Panc1 (cell line): ENCODE measurements at regions not wholly inside any gene's neighbourhood (a gene's known extent, or its start where the extent isn't known, plus 50 kb on each side); places are given as distances from the start of the nearest gene placed in this dataset.

Experiments used
- ATAC-seq: fragments of 200-7000 bp; cut with Tn5 transposase; 2 replicates; pipeline ENCODE4 v1.9.1; 2020; ENCODE audit warnings: mild to moderate bottlenecking, moderate library complexity
- BruUV-seq: library from RNA; stranded (reverse); fragments of 400-500 nt; replicated peaks from 2 replicates; lab custom pipeline; 2021; lab: Mats Ljungman, UMichigan
- CTCF ChIA-PET: fragments of 300-600 bp; sonication (Branson Sonifier 250); formaldehyde crosslinking; loops from one replicate; lab custom pipeline; 2022; ENCODE audit warnings: antibody characterized with exemption; lab: Charles Lee
- POLR2A ChIA-PET: fragments of 300-600 bp; sonication (Branson Sonifier 250); formaldehyde crosslinking; loops from one replicate; lab custom pipeline; 2022; ENCODE audit warnings: antibody characterized with exemption; lab: Charles Lee
- DNase-seq: peaks from one replicate; pipeline ENCODE4 v3.0.0-alpha.2; 2010; ENCODE audit warnings: low read depth, low spot score
- H3K27ac ChIP-seq: 2 replicates; pipeline ENCODE4 v1.5.1; 2011; ENCODE audit warnings: mild to moderate bottlenecking, low read length, inconsistent platforms
- H3K27me3 ChIP-seq: fragments of 200-500 bp; sonication (Bioruptor generic); 2 replicates; pipeline ENCODE4 v1.6.0; 2014; ENCODE audit warnings: low read length, inconsistent platforms; ENCODE audit not compliant: control insufficient read depth, insufficient read depth
- H3K36me3 ChIP-seq: fragments of 200-500 bp; sonication (Bioruptor generic); 2 replicates; pipeline ENCODE4 v1.5.1; 2014; ENCODE audit warnings: inconsistent platforms, mild to moderate bottlenecking, low read length, moderate library complexity; ENCODE audit not compliant: control insufficient read depth, insufficient read depth
- H3K4me1 ChIP-seq: 2 replicates; pipeline ENCODE4 v1.5.1; 2011; ENCODE audit warnings: inconsistent platforms, mild to moderate bottlenecking, low read length, moderate library complexity; ENCODE audit not compliant: control insufficient read depth, insufficient read depth
- H3K4me3 ChIP-seq, 2 experiments: 2 replicates each; pipeline ENCODE4 v1.5.1; 2011 to 2012; ENCODE audit warnings: low read depth in 2 of 2, low read length in 2 of 2, mild to moderate bottlenecking in 2 of 2, inconsistent platforms in 1 of 2, moderate library complexity in 1 of 2
- H3K9me3 ChIP-seq: fragments of 200-500 bp; sonication (Bioruptor generic); 2 replicates; pipeline ENCODE4 v1.5.1; 2014; ENCODE audit warnings: low read depth, mild to moderate bottlenecking, inconsistent platforms, low read length, moderate library complexity; ENCODE audit not compliant: control insufficient read depth, insufficient read depth
- CTCF ChIP-seq: fragments of 450-650 bp; IDR thresholded peaks from 2 replicates; pipeline ENCODE4 v1.5.1; 2017; ENCODE audit warnings: mild to moderate bottlenecking
- POLR2AphosphoS5 ChIP-seq: IDR thresholded peaks from 2 replicates; pipeline ENCODE4 v1.6.1; 2012; ENCODE audit warnings: mild to moderate bottlenecking, low read depth, low read length, moderate library complexity
- REST ChIP-seq, 2 experiments: IDR thresholded peaks; 2 replicates each; pipeline ENCODE4 v1.6.1; 2011 to 2012; ENCODE audit warnings: low read depth in 2 of 2, control low read depth in 1 of 2, low read length in 1 of 2, mild to moderate bottlenecking in 1 of 2, moderate library complexity in 1 of 2; ENCODE audit not compliant: insufficient read depth in 1 of 2
- SIN3A ChIP-seq: IDR thresholded peaks from 2 replicates; pipeline ENCODE4 v1.6.1; 2012; ENCODE audit warnings: low read depth, mild to moderate bottlenecking, low read length, moderate library complexity, borderline replicate concordance; ENCODE audit not compliant: insufficient read depth
- TCF7L2 ChIP-seq: IDR thresholded peaks from 2 replicates; pipeline ENCODE4 v1.6.1; 2011; ENCODE audit warnings: mild to moderate bottlenecking, low read depth, low read length, inconsistent platforms
- in situ Hi-C: cut with HindIII; loops from 2 replicates; pipeline ENCODE4 v1.10.0; 2016; ENCODE audit warnings: low sequenced_read_pairs, low pct_unique_long_range_greater_than_20kb
- intact Hi-C: fragments of 100-400 bp; cut with micrococcal nuclease; formaldehyde crosslinking; loops from one replicate; pipeline ENCODE4 v1.10.0; 2022; ENCODE audit not compliant: unreplicated experiment

- in situ Hi-C loops, result no loop called here
- Histone ChIP-seq H3K36me3 (no peaks in the 10 kb centered on the region), H3K9me3 (no peaks in the 10 kb centered on the region), H3K27ac (no peak overlapping the region), H3K27me3 (no peaks in the 10 kb centered on the region), H3K4me1 (no peaks in the 10 kb centered on the region), H3K4me3 (no peak overlapping the region)
- intact Hi-C loops, result no loop called here
- POLR2A ChIA-PET, result no interaction called here
- no peak for ATAC-seq
- no peak for DNase-seq
- BruUV-seq, result no TSS peak
- TF ChIP-seq SIN3A (no peak), REST (IDR thresholded peaks at IDR 0.05; ENCODE audit: insufficient read depth in 1 of 2, low read depth in 2 of 2, low read length in 1 of 2) (no peak), CTCF (no peak), TCF7L2 (no peak), POLR2AphosphoS5 (no peak)
- CTCF ChIA-PET, result no interaction called here
Measured at GRCh38 chr16:66204756-66205155, 161.7 kb upstream of the CDH5 start.

- CTCF ChIA-PET, result no interaction called here
- no TSS peak for BruUV-seq
- DNase-seq (no peak), ATAC-seq (no peak)
- POLR2A ChIA-PET, result no interaction called here
- no peak for TF ChIP-seq CTCF
- no peak for TF ChIP-seq SIN3A
- TF ChIP-seq REST (IDR thresholded peaks at IDR 0.05; ENCODE audit: insufficient read depth in 1 of 2, low read depth in 2 of 2, low read length in 1 of 2), result no peak
- TF ChIP-seq POLR2AphosphoS5, result no peak
- intact Hi-C loops, result no loop called here
- no peaks in the 10 kb centered on the region for H3K9me3 ChIP-seq
- H3K27me3 ChIP-seq, result no peaks in the 10 kb centered on the region
- in situ Hi-C loops, result no loop called here
- no peak overlapping the region for H3K27ac ChIP-seq
- no peaks in the 10 kb centered on the region for H3K4me1 ChIP-seq
- no peak overlapping the region for H3K4me3 ChIP-seq
- no peaks in the 10 kb centered on the region for H3K36me3 ChIP-seq
Measured at GRCh38 chr16:66203476-66203875, 163.0 kb upstream of the CDH5 start.
